IPS-NIHi11 (cell line): ENCODE measurements at regions not wholly inside any gene's neighbourhood (a gene's known extent, or its start where the extent isn't known, plus 50 kb on each side); places are given as distances from the start of the nearest gene placed in this dataset.

Experiments used
- DNase-seq: peaks from one replicate; pipeline ENCODE4 v3.0.0; 2012; ENCODE audit warnings: mixed read lengths, low spot score

GRCh38 chr21:16838331-16838730, 674.5 kb upstream of the CXADR start:
- no peak for DNase-seq

GRCh38 chr21:16840538-16840937, 672.3 kb upstream of the CXADR start:
- no peak for DNase-seq

GRCh38 chr21:16841975-16842695, 670.7 kb upstream of the CXADR start:
- no peak for DNase-seq

GRCh38 chr21:16842696-16843035, 670.2 kb upstream of the CXADR start:
- DNase-seq, result no peak

- no peak for DNase-seq
Observed at GRCh38 chr21:16847211-16847610, 665.6 kb upstream of the CXADR start.

GRCh38 chr21:16851054-16851453, 661.8 kb upstream of the CXADR start:
- DNase-seq, result no peak

GRCh38 chr21:16855164-16855667, 657.6 kb upstream of the CXADR start:
- no peak for DNase-seq

GRCh38 chr21:16863362-16863905, 649.4 kb upstream of the CXADR start:
- DNase-seq, result no peak

GRCh38 chr21:16863908-16864307, 648.9 kb upstream of the CXADR start:
- no peak for DNase-seq

- no peak for DNase-seq
Observed at GRCh38 chr21:16865632-16866031, 647.2 kb upstream of the CXADR start.

GRCh38 chr21:16866851-16867250, 646.0 kb upstream of the CXADR start:
- DNase-seq, result no peak

GRCh38 chr21:16870103-16870502, 642.7 kb upstream of the CXADR start:
- no peak for DNase-seq

GRCh38 chr21:16872616-16873015, 640.2 kb upstream of the CXADR start:
- DNase-seq, result no peak

GRCh38 chr21:16873176-16873575, 639.7 kb upstream of the CXADR start:
- no peak for DNase-seq

GRCh38 chr21:16873596-16873995, 639.2 kb upstream of the CXADR start:
- DNase-seq, result no peak

GRCh38 chr21:16879479-16879878, 633.4 kb upstream of the CXADR start:
- no peak for DNase-seq

GRCh38 chr21:16891821-16892220, 621.0 kb upstream of the CXADR start:
- peak; percentile 19 for DNase-seq

GRCh38 chr21:16900685-16901084, 612.2 kb upstream of the CXADR start:
- DNase-seq, result no peak

GRCh38 chr21:16908077-16908476, 604.8 kb upstream of the CXADR start:
- DNase-seq, result no peak

- DNase-seq, result no peak
Observed at GRCh38 chr21:16910435-16911165, 602.2 kb upstream of the CXADR start.

GRCh38 chr21:16911166-16911607, 601.7 kb upstream of the CXADR start:
- DNase-seq, result no peak

- DNase-seq, result no peak
Observed at GRCh38 chr21:16912075-16912474, 600.8 kb upstream of the CXADR start.

- peak; percentile 37 for DNase-seq
Observed at GRCh38 chr21:16913010-16913409, 599.8 kb upstream of the CXADR start.
